DLD1 (cell line): ENCODE measurements at regions not wholly inside any gene's neighbourhood (a gene's known extent, or its start where the extent isn't known, plus 50 kb on each side); places are given as distances from the start of the nearest gene placed in this dataset.

ENCODE experiments used
- in situ Hi-C: cut with HindIII; loops from 2 replicates; pipeline ENCODE4 v1.10.0; 2017; ENCODE audit warnings: low sequenced_read_pairs

GRCh38 chr15:77823736-77824135, 191.0 kb upstream of the LINGO1 start:
- in situ Hi-C loops: no loop called here

- in situ Hi-C loops: no loop called here
These were observed 190.0 kb upstream of the LINGO1 start for GRCh38 chr15:77822631-77823230.

- in situ Hi-C loops: no loop called here
These were observed 189.2 kb upstream of the LINGO1 start for GRCh38 chr15:77821959-77822256.

GRCh38 chr15:77821188-77821958, 188.7 kb upstream of the LINGO1 start:
- in situ Hi-C loops: no loop called here

GRCh38 chr15:77819851-77820728, 187.4 kb upstream of the LINGO1 start:
- in situ Hi-C loops: no loop called here

GRCh38 chr15:77819048-77819850, 186.5 kb upstream of the LINGO1 start:
- in situ Hi-C loops: no loop called here

GRCh38 chr15:77818484-77819047, 185.9 kb upstream of the LINGO1 start:
- in situ Hi-C loops: no loop called here

- in situ Hi-C loops: no loop called here
These were observed 184.7 kb upstream of the LINGO1 start for GRCh38 chr15:77817434-77817833.

GRCh38 chr15:77816983-77817382, 184.3 kb upstream of the LINGO1 start:
- in situ Hi-C loops: no loop called here

GRCh38 chr15:77815015-77815414, 182.3 kb upstream of the LINGO1 start:
- in situ Hi-C loops: no loop called here

GRCh38 chr15:77812664-77813063, 180.0 kb upstream of the LINGO1 start:
- in situ Hi-C loops: no loop called here

GRCh38 chr15:77811270-77811669, 178.6 kb upstream of the LINGO1 start:
- in situ Hi-C loops: no loop called here

- in situ Hi-C loops: no loop called here
These were observed 177.4 kb upstream of the LINGO1 start for GRCh38 chr15:77810130-77810571.

- in situ Hi-C loops: no loop called here
These were observed 176.0 kb upstream of the LINGO1 start for GRCh38 chr15:77808581-77809177.

- in situ Hi-C loops: no loop called here
These were observed 175.4 kb upstream of the LINGO1 start for GRCh38 chr15:77808075-77808474.

- in situ Hi-C loops: no loop called here
These were observed 174.9 kb upstream of the LINGO1 start for GRCh38 chr15:77807611-77808010.

- in situ Hi-C loops: no loop called here
These were observed 174.4 kb upstream of the LINGO1 start for GRCh38 chr15:77807115-77807514.

GRCh38 chr15:77804210-77804609, 171.5 kb upstream of the LINGO1 start:
- in situ Hi-C loops: no loop called here

- in situ Hi-C loops: no loop called here
These were observed 170.8 kb upstream of the LINGO1 start for GRCh38 chr15:77803487-77803886.

GRCh38 chr15:77800305-77800704, 167.6 kb upstream of the LINGO1 start:
- in situ Hi-C loops: no loop called here
